C1 segment of cervical spinal cord (tissue), 14 donors: ENCODE measurements at regions not wholly inside any gene's neighbourhood (a gene's known extent, or its start where the extent isn't known, plus 50 kb on each side); places are given as distances from the start of the nearest gene placed in this dataset.

ENCODE experiments used
- DNase-seq, 14 donors: peaks; one replicate each; lab custom pipeline; 2025; lab: John Stamatoyannopoulos, UW

GRCh38 chr4:145427991-145428390 lies 53.7 kb upstream of the SMAD1 start:
- DNase-seq = no peak

DNA sequence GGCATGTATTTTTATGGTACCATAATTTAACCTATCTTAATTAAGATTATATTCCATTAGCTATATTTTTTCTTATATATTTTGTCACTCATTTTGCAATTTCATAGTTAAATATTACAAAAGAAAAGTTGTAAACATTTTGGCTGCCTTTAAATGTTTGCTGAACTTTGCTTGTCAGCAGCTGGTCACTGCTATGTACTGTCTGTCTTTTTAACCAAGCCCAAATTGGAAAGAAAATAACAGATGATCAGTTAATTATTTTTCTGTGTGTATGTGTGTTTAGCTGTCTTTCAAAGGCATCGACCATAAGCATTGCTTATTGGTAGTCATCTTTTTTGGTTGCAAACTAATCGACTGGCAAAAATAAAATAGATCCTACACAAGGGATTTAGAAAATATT lies 54.4 kb upstream of the SMAD1 start:
- no peak for DNase-seq

DNA sequence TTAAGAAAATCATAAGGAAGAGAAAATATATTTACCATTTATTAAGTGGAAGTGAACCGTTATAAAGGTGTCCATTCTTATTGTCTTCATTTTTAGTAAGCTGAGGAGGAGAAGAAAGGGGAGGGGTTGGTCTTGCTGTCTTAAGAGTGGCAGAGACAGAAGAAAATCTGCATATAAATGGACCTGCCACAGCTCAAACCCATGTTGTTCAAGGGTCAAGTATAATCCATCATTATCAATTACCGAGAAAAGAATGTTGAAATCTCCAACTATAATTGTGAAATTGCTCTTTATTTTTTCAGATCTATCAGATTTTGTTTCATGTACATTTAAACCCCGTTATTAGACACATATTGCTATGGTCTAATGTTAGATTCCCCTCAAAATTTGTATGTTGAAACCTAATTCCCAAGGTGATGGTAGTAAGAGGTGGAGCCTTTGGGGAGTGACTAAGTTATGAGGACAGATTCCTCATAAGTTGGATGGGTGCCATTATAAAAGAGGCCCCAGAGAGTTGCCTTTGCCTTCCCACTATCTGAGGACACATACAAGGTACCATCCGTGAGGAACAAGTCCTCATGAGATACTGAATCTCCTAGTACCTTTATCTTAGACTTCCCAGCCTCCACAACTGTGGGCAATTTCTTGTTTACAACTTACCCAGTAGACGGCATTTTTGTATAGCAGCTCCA lies 58.5 kb upstream of the SMAD1 start:
- no peak for DNase-seq

GRCh38 chr4:145420595-145421214 lies 60.9 kb upstream of the SMAD1 start:
- no peak for DNase-seq

GRCh38 chr4:145418739-145419138 lies 62.9 kb upstream of the SMAD1 start:
- no peak for DNase-seq

DNA sequence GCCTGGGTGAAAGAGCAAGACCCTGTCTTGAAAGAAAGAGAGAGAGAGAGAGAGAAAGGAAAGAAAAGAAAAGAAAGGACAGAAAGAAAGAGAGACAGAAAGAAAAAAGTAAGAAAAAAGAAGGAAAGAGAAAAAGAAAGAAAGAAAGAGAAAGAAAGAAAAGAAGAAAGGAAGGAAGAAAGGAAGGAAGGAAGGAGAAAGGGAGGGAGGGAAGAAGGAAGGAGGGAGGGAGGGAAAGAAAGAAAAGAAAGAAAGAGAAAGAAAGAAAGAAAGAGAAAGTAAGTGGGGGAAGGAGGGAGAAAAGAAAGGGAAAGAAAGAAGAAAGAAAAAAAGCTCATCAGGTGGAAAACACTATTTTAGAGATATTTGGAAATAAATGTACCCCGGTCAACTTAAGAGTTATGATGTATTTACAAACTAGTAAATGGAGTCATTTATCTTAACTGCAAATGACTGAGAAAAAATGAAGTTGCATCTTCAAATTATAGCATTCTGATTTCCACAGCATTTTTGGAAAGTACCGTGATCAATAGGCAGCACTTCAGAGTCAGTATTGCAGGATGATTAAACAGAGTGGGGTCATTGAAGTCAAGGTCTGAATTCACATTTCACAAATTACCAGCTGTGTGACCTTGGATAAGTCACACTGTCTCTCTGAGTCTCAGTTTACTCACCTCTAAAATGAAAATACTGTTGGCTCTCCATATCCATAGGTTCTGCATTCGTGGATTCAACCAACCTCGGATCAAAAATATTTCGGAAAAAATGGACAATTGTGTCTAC lies 64.1 kb upstream of the SMAD1 start:
- no peak for DNase-seq

DNA sequence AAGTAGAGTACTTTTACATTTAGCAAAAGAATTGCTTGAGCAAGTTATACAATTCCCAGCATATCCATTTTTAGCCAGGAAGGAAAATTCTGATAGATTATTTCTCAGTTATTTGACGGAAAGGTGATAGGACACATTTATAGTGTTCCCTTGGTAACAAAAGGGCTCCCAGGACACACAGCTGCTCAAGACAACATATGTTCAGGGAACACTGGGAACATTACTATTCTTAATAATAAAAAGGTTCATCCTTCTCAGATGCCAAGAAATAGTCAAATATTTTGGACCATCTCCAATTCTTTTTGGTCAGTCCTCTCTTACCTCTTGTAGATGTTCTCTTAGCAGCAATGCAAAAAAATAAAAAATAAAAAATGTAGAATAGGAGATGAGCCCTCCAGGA lies 66.8 kb upstream of the SMAD1 start:
- DNase-seq = no peak

- no peak for DNase-seq
Observed at GRCh38 chr4:145414226-145414625, 67.4 kb upstream of the SMAD1 start.

DNA sequence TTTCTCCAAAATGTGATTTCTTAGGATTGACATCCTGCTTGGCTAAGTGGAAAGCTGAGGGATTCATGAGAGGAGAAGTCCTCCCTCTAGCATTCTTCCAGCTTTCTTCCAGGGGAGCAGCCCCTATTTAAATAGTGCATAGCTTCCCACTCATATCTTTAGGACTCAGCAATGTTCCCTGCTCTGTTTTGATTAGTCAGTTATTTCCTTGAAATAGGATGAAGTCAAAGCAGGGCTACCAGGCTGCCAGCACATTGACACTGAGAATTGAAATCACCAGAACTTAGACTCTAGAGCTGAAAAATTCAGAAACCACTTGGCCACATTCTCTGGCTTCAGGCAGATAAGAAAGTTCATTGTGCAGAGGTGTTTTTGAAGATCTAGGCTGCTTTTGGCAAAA lies 74.7 kb upstream of the SMAD1 start:
- no peak for DNase-seq

- DNase-seq = peak in 1 of 14 donors; percentile 0
Observed at GRCh38 chr4:145404761-145405160, 76.9 kb upstream of the SMAD1 start.

- no peak for DNase-seq
Observed at GRCh38 chr4:145396581-145396980, 85.1 kb upstream of the SMAD1 start.

DNA sequence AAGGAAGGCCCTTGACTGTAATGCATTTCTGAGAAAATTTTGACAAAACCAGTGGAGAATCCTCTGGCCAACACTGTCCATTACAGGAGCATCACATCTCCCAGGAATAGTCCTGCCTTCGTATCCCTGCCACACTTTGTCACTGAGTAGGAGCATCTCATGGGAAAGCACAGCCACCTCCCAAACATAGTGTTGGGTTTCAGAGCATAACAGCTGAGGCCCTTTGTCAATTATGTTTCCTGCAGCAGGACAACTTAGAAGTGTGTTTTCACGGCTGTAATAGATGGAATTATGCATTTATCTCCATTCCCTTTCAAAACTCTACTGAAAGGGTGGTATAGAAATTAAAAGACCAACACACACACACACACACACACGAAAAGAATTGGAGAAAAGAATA lies 91.1 kb upstream of the SMAD1 start:
- no peak for DNase-seq

- no peak for DNase-seq
Observed at GRCh38 chr4:145389550-145389949, 92.1 kb upstream of the SMAD1 start.

DNA sequence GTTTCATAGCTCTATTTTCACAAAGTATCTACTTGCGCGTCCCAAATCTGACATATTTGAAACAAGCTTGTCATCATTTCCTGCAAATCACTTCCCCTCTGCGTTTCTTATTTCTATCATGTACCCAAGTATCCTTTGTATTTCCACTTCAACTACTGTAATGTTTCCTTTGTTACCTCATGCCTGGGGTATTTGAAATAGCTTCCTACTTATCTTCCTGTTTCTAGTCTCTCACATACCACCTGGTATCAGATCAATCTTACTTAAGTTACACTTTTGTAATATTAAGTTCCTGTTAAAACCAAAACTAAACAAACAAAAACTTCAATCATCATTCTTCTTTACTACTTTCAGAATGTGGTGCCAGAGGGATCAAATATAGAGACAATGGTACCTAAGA lies 93.6 kb upstream of the SMAD1 start:
- no peak for DNase-seq

GRCh38 chr4:145387079-145387478 lies 94.6 kb upstream of the SMAD1 start:
- DNase-seq = no peak

DNA sequence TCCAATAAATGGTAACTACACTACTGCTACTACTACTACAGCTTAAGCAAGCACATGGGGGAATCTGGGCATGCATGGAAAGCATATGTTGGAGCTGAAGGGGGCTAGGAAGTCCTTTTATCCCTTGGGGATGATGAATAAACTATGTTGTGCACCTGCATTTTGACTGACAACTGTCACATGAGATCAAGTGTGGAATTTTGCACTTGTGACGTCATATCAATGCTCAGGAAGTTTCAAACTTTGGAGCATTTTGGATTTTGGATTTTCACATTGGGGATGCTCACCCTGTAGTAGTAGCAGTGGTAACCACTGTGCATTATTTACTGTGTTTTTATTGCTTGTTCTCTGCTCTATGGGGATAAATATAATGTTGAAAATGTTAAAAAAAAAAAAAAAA lies 100.5 kb upstream of the SMAD1 start:
- no peak for DNase-seq

DNA sequence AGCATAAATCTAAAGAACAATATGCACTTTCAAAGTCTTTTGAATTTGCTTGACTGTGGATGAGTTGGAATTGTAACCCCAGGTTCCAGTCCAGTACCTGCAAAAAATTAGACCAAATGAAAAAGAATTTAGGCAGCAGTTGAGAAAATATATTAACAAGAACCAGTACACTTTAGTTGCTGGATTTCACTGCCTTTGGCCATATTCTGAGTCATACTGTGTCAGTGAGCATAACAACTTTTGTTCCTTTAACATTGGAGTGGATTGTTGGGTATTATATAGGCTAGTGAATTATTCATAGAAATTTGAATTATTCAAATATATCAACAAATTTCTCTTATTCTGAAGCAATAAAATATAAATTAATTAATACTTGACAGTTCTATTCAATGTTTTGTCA lies 101.5 kb upstream of the SMAD1 start:
- DNase-seq = no peak

DNA sequence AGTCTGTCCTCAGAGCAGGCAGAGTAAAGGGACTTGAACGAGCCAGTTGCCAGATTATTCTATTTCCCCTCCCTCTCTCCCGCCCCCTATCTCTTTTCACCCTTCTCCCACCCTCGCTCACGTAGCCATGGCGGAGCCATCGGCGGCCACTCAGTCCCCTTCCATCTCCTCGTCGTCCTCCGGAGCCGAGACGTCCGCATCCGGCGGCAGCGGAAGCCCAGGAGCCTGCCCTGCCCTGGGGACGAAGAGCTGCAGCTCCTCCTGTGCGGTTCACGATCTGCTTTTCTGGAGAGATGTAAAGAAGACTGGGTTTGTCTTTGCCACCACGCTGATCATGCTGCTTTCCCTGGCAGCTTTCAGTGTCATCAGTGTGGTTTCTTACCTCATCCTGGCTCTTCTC lies 106.2 kb upstream of the SMAD1 start:
- DNase-seq = no peak

DNA sequence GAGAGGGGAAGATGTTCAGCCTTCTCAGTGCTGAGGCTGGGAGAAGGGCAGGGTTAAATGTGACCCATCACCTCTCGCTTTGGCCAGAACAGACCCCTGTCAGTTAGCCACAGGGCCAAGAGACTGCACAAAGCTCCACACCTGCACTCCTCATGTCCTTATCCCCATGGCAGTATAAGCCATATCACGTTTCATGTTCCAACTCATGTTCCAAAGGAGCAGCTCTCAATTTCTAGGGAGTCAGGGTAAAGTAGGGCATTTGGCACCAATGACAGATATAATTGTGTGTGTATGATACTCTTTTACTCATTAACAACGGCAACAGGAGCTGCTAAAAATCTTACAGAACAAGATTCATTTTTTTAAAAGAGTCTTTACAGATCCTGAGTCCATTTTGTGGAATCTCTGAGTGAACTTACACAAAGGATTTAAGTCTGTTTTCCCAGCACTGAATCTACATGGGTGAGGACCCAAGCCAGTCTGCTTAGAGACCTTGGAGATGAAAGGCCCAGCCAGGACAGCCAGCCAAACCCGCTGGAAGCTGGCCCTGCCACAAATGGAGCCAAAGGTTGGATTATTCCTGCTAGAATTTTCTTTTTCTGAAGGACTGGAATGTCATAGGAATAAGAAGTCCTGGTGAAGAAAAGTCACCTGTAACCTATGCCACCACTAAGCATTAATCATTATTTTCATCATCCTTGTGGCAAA lies 129.1 kb upstream of the SMAD1 start:
- DNase-seq = peak in 8 of 14 donors; percentile 3 to 61 (median 30)

- peak in 5 of 14 donors; percentile 1 to 24 (median 3) for DNase-seq
Observed at GRCh38 chr4:145351922-145352321, 129.7 kb upstream of the SMAD1 start.

DNA sequence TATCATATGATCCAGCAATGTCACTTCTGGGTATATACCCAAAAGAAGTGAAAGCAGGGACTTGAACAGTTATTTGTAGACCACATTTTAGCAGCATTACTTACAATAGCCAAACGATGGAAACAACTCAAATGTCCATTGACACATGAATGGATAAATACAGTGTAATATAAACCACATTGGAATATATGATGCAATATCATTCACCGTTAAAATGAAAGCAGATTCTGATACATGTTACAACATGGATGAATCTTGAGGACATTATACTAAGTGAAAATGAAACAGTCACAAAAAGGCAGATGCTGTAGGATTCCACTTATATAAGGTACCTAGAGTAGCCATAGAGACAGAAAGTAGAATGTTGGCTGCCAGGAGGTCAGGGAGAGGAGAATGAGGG lies 130.5 kb upstream of the SMAD1 start:
- DNase-seq = no peak

- no peak for DNase-seq
Observed at GRCh38 chr4:145348291-145348690, 133.4 kb upstream of the SMAD1 start.
